Peyer's patch (tissue), 4 donors: ENCODE measurements at regions not wholly inside any gene's neighbourhood (a gene's known extent, or its start where the extent isn't known, plus 50 kb on each side); places are given as distances from the start of the nearest gene placed in this dataset.

Experiments used
- DNase-seq, 3 donors: peaks; one replicate each; pipeline ENCODE4 v3.0.0-alpha.2; 2017 to 2019
- H3K27ac ChIP-seq, 4 donors: fragments of 200-600 bp; sonication (generic); one replicate each; pipeline ENCODE4 v1.5.1; 2016 to 2019
- H3K27me3 ChIP-seq, 2 donors: fragments of 200-600 bp; sonication (generic); one replicate each; pipeline ENCODE4 v1.5.1; 2019
- H3K36me3 ChIP-seq, 3 donors: fragments of 200-600 bp; sonication (generic); one replicate each; pipeline ENCODE4 v1.5.1; 2016 to 2019
- H3K4me1 ChIP-seq, 4 donors: fragments of 200-600 bp; sonication (generic); one replicate each; pipeline ENCODE4 v1.5.1; 2016 to 2019
- H3K4me3 ChIP-seq, 4 donors: fragments of 200-600 bp; sonication (generic); 1 replicate in 3 of 4; 2 replicates in 1 of 4; pipeline ENCODE4 v1.5.1; 2016 to 2019; ENCODE audit warnings: mild to moderate bottlenecking in 1 of 4
- H3K9me3 ChIP-seq, 4 donors: fragments of 200-600 bp; sonication (generic); one replicate each; pipeline ENCODE4 v1.5.1; 2016 to 2019; ENCODE audit warnings: mild to moderate bottlenecking in 1 of 4
- CTCF ChIP-seq, 6 experiments: fragments of 450-650 bp in 4 of 6; fragments of 200-600 bp in 2 of 6; sonication (generic) in 1 of 6; IDR thresholded peaks; one replicate each; pipeline ENCODE4 v1.5.1; 2017 to 2019; ENCODE audit warnings: antibody characterized with exemption in 6 of 6, mild to moderate bottlenecking in 3 of 6, moderate library complexity in 1 of 6
- POLR2A ChIP-seq, 2 donors: fragments of 450-650 bp; IDR thresholded peaks; one replicate each; pipeline ENCODE4 v1.5.1; 2017; ENCODE audit warnings: antibody characterized with exemption in 2 of 2, mild to moderate bottlenecking in 2 of 2, moderate library complexity in 2 of 2

- Histone ChIP-seq H3K4me3 (no peak overlapping the region), H3K27me3 (no peaks in the 10 kb centered on the region)
- DNase-seq: no peak
Observed at GRCh38 chr3:153311541-153311940, 149.5 kb downstream of the RAP2B start.

GRCh38 chr3:153313302-153313965, 151.4 kb downstream of the RAP2B start:
- Histone ChIP-seq H3K4me3 (no peak overlapping the region), H3K9me3 (no peaks in the 10 kb centered on the region), H3K36me3 (no peaks in the 10 kb centered on the region), H3K27ac (no peak overlapping the region), H3K4me1 (no peaks in the 10 kb centered on the region), H3K27me3 (no peaks in the 10 kb centered on the region)
- DNase-seq: no peak
- TF ChIP-seq CTCF (IDR thresholded peaks at IDR 0.05): no peak

More at GRCh38 chr3:153311541-153311940, 149.5 kb downstream of the RAP2B start:
- Histone ChIP-seq H3K9me3 (no peaks in the 10 kb centered on the region), H3K36me3 (no peaks in the 10 kb centered on the region), H3K27ac (no peak overlapping the region), H3K4me1 (no peaks in the 10 kb centered on the region)
- TF ChIP-seq POLR2A (IDR thresholded peaks at IDR 0.05) (no peak), CTCF (IDR thresholded peaks at IDR 0.05) (no peak)

- Histone ChIP-seq H3K36me3 (no peaks in the 10 kb centered on the region), H3K9me3 (no peaks in the 10 kb centered on the region), H3K4me3 (no peak overlapping the region), H3K27ac (no peak overlapping the region), H3K4me1 (no peaks in the 10 kb centered on the region), H3K27me3 (no peaks in the 10 kb centered on the region)
- TF ChIP-seq CTCF (IDR thresholded peaks at IDR 0.05) (no peak), POLR2A (IDR thresholded peaks at IDR 0.05) (no peak)
- no peak for DNase-seq
Observed at GRCh38 chr3:153314038-153314437, 152.0 kb downstream of the RAP2B start.

GRCh38 chr3:153315781-153316180, 153.8 kb downstream of the RAP2B start:
- Histone ChIP-seq H3K4me3 (no peak overlapping the region), H3K27ac (no peak overlapping the region), H3K36me3 (no peaks in the 10 kb centered on the region), H3K27me3 (no peaks in the 10 kb centered on the region), H3K4me1 (no peaks in the 10 kb centered on the region), H3K9me3 (no peaks in the 10 kb centered on the region)
- no peak for DNase-seq
- TF ChIP-seq POLR2A (IDR thresholded peaks at IDR 0.05) (no peak), CTCF (IDR thresholded peaks at IDR 0.05) (no peak)

GRCh38 chr3:153319705-153320554, 157.9 kb downstream of the RAP2B start:
- H3K36me3 ChIP-seq: no peaks in the 10 kb centered on the region
- no peaks in the 10 kb centered on the region for H3K27me3 ChIP-seq
- no peak overlapping the region for H3K4me3 ChIP-seq
- no peak for TF ChIP-seq POLR2A (IDR thresholded peaks at IDR 0.05)
- TF ChIP-seq CTCF (IDR thresholded peaks at IDR 0.05): no peak
- DNase-seq: no peak
- no peaks in the 10 kb centered on the region for H3K4me1 ChIP-seq
- H3K9me3 ChIP-seq: no peaks in the 10 kb centered on the region
- H3K27ac ChIP-seq: peak overlapping the region in 1 of 4 donors; percentile 22
